8988T (cell line): ENCODE measurements at regions not wholly inside any gene's neighbourhood (a gene's known extent, or its start where the extent isn't known, plus 50 kb on each side); places are given as distances from the start of the nearest gene placed in this dataset.

Experiments
- DNase-seq: peaks from one replicate; pipeline ENCODE4 v3.0.0; 2011

DNA sequence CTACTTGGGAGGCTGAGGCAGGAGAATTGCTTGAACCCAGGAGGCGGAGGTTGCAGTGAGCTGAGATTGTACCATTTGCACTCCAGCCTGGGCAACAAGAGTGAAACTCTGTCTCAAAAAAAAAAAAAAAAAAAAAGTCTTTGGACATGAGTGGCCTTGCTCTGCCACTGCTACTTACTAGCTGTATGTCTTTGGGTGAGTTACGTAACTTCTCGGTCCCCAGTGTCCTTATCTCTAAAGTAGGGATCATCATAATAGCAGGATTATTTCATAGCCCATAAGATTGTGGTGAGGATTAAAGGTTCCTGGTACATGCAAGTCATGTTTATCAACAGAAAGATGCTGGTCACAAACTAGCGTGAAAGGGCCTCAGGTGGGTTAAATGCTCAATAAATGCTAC is 53.9 kb upstream of the HEPHL1 start:
- DNase-seq: no peak

DNA sequence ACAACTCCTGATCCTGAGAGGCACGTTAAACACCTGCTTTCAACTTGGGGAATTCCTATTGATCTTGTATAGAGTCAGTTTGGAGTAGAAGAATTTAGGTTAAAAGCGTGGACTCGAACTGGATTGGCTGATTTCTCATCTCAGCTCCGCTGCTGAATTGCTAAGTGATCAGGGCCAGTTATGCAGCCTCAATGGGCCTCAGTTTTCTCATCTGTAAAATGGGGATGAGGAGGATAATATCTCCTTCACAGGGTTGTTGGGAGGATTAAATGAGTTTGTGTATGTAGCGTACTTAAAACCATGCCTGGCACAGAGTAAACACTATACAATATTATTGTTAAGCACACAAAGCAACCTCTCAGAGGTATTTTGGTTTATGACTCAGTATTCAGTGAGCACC is 53.2 kb upstream of the HEPHL1 start:
- no peak for DNase-seq

DNA sequence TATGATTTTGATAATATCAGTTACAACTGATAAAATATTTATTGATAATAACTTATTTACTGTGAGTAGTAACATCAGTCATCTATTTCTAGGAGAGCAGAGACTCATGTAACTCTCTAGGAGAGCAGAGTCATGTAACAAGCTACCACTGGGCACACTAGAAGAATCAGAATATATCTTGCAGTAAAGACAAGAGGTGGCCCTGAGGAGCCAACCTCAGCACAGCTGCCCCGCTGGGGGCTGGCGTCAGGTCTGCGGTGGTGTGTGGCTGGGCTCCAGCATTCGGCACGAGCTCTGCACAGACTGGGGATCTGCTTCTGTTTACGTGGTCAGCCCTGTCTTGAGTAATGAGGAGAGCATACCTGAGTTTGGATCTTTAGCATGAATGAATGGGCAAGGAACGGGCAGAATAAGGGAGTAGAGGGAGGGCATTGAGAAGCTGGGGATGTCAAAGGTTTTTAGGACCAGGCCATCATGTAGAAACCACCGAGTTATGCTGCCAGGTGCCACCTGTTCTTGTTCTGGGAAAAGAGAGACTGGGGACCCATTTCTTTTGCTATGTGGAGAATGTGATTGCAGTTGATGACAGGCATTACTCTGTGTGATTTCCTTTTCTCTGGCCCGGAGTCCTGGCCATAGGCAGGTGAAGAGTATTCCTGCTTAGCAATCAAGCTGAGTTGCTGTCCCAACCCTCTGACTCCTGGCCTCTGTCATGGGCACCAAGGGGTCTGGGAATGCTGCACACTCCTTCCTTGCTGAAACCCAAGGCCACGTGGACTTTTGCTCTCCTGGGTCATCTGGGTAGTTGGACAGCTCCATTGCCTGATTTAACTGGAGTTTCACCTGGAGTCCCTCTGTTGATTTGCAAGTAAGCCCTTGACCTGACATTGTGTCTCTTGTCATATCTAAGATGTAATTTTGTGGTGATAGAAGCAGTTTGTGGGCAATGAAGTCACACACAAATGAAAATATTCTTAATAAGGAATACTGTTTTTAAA is 50.9 kb upstream of the HEPHL1 start:
- DNase-seq: no peak
